ENCODE measurements at regions not wholly inside any gene's neighbourhood (a gene's known extent, or its start where the extent isn't known, plus 50 kb on each side); places are given as distances from the start of the nearest gene placed in this dataset.

GRCh38 chr10:78146200-78146599, 112.5 kb downstream of the RPS24 start:
- TF ChIP-seq EP300 (IDR thresholded peaks at IDR 0.05) (no peak), CTCF (IDR thresholded peaks at IDR 0.05) (no peak), POLR2AphosphoS5 (IDR thresholded peaks at IDR 0.05) (no peak)
